Sigmoid colon (tissue), 4 donors: ENCODE measurements at regions not wholly inside any gene's neighbourhood (a gene's known extent, or its start where the extent isn't known, plus 50 kb on each side); places are given as distances from the start of the nearest gene placed in this dataset.

Experiments
- POLR2AphosphoS5 ChIP-seq, 4 donors: sonication (generic); formaldehyde crosslinking; IDR thresholded peaks; one replicate each; pipeline ENCODE4 v1.6.1; 2017; ENCODE audit warnings: antibody characterized with exemption in 4 of 4
- TF ChIP-seq, protein P1 (sequence below), 4 experiments: fragments of 450-650 bp in 3 of 4; fragments of 200-600 bp in 1 of 4; IDR thresholded peaks; one replicate each; pipeline ENCODE4 v1.5.1; 2016 to 2019; ENCODE audit warnings: antibody characterized with exemption in 4 of 4, mild to moderate bottlenecking in 3 of 4, moderate library complexity in 2 of 4

GRCh38 chr6:138681627-138682026, 91.9 kb upstream of the CCDC28A start:
- TF ChIP-seq, protein P1, sequence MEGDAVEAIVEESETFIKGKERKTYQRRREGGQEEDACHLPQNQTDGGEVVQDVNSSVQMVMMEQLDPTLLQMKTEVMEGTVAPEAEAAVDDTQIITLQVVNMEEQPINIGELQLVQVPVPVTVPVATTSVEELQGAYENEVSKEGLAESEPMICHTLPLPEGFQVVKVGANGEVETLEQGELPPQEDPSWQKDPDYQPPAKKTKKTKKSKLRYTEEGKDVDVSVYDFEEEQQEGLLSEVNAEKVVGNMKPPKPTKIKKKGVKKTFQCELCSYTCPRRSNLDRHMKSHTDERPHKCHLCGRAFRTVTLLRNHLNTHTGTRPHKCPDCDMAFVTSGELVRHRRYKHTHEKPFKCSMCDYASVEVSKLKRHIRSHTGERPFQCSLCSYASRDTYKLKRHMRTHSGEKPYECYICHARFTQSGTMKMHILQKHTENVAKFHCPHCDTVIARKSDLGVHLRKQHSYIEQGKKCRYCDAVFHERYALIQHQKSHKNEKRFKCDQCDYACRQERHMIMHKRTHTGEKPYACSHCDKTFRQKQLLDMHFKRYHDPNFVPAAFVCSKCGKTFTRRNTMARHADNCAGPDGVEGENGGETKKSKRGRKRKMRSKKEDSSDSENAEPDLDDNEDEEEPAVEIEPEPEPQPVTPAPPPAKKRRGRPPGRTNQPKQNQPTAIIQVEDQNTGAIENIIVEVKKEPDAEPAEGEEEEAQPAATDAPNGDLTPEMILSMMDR (IDR thresholded peaks at IDR 0.05): no peak
- no peak for TF ChIP-seq POLR2AphosphoS5 (IDR thresholded peaks at IDR 0.05)
